HG03095 (cell line): ENCODE measurements at regions not wholly inside any gene's neighbourhood (a gene's known extent, or its start where the extent isn't known, plus 50 kb on each side); places are given as distances from the start of the nearest gene placed in this dataset.

Experiments used
- ATAC-seq: cut with Tn5 transposase; IDR thresholded peaks from one replicate; pipeline ENCODE4 v1.9.1; 2021; ENCODE audit warnings: moderate library complexity; ENCODE audit not compliant: unreplicated experiment

DNA sequence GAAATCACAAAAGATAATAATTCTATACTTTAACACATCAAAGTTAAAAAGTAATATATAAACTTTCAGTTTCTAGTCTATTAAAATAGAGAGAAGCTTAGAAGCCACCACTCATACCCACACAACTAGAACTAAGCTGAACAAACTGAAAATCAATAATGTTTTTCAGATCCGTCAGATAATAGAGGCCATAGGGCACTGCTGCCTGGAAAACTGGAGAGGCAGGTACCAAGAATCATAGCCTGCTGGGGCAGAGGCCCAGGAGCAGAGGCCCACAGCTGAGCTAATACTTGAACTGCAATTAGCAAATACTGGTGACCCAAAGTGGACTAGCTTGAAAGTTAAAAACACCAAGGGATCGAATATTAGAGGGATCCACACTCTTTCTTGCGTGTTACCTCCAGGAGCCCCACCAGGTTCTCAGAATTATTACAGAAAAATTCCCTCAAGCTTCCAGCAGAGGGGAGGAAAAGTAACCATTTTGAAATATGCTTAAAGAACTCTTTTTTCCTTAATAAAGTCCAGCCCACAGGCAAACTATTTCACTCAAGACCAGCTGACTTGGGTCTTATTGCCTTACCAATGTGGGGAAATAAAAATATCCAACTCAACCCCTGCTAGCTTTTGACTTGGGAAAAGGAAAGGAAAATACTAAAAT lies 774.1 kb upstream of the IGFBP3 start:
- no peak for ATAC-seq

DNA sequence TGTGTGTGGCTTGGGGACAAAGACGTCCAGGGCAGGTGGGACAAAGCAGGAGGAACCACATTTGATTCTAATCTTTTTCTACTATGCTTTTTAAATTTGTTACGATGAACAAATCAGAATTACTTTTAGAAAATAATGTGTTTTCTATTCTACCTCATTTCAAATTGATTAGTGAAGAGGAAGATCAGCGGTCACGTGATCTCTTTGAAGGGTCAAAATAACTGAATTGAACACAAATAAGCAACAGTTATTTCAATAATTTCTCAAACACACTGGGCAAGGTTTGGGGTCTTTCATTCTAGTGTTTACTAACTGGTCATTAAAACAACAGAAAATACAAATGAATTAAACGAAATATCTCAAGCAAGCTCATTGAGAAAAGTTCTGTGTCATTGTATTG lies 773.0 kb upstream of the IGFBP3 start:
- ATAC-seq: no peak

- no peak for ATAC-seq
Observed at GRCh38 chr7:46687203-46687602, 766.1 kb upstream of the IGFBP3 start.

- no peak for ATAC-seq
Observed at GRCh38 chr7:46685051-46685450, 764.0 kb upstream of the IGFBP3 start.

- ATAC-seq: no peak
Observed at GRCh38 chr7:46682836-46683624, 762.0 kb upstream of the IGFBP3 start.

DNA sequence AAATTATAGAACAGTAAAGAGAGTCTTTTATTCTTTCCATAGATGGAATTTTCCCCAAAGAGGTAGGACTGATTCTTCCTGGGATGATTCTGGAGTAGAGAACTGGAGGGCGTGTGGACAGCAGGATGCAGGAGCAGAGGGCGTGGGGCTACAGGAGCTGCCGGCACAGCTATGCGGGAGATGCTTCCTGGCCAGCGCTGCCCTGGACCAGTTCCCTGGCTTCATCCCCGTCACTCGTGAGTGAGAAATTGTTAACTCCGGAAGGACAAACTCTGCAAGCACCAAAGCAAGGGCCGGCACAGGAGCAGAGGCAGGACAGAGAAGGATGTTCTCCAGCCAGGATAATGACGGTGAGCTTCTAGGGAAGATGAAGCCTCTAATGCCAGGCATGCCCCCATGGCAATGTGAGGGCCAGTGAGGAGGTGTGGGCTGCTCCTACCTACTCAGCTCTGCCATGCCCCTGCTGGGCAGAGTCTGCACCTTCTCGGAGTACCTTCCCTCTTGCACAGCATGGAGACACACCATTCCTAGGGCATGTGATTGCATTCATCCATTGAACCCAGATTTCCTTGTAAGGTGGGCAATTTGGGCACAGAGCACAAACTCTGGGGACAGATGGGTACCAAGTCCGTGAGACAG lies 760.9 kb upstream of the IGFBP3 start:
- no peak for ATAC-seq

DNA sequence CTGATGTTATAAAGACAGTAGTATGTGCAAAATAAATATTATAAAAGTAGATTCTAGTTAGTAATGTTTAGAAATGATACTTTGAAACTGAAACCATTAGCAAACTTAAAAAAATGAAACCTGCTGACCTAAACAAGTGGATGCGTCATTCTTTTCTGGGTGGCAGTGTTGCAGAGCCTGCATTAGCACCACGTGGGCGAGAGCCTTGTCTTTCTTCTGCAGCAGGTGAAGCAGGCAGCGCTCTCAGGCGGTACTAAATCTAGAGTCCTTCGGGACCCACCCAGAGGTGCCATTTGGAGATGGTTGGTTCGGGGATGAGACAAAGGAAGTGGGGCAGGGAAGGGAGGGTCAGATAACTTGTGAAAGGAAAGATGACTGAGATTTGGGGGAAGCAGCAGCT lies 759.1 kb upstream of the IGFBP3 start:
- no peak for ATAC-seq

GRCh38 chr7:46679671-46680070 lies 758.6 kb upstream of the IGFBP3 start:
- no peak for ATAC-seq

DNA sequence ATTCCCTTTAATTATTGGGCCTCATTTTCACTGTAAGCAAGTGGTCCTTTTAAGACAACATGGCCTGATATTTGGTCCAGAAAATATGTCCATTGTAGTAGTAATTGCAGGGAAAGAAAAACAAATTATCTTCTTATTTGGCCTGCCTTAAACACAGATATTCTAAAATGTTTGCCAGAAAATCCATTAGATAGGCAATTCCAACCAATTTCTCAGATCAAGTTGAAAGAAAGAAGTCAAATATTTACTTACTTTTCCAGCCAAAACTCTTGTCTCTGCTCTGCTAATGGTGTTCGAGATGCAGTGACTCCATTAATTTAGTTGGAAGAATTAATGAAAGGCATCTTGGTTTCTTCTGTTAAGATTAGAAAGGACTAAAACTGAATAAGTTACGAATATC lies 757.3 kb upstream of the IGFBP3 start:
- no peak for ATAC-seq

GRCh38 chr7:46675456-46675855 lies 754.4 kb upstream of the IGFBP3 start:
- ATAC-seq: no peak

GRCh38 chr7:46672861-46673260 lies 751.8 kb upstream of the IGFBP3 start:
- ATAC-seq: no peak

GRCh38 chr7:46671108-46671769 lies 750.2 kb upstream of the IGFBP3 start:
- ATAC-seq: no peak

DNA sequence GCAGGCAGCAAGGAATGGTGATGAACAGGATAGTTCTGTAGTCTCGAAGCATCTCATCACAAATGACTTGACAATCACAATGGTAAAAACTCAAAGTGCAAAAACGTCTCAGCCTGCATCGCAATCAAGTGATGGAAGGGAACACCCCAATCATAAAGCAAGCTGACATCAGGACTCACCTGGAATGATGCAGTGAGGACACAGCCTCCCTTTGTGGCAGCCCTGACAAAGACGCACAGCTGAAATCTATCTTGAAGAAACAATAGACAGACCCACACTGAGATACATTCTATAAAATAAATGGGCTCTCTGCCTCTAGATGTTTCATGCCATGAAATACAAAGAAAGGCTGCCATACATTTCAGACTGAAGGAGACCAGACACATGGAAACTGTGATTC lies 748.0 kb upstream of the IGFBP3 start:
- ATAC-seq: no peak

DNA sequence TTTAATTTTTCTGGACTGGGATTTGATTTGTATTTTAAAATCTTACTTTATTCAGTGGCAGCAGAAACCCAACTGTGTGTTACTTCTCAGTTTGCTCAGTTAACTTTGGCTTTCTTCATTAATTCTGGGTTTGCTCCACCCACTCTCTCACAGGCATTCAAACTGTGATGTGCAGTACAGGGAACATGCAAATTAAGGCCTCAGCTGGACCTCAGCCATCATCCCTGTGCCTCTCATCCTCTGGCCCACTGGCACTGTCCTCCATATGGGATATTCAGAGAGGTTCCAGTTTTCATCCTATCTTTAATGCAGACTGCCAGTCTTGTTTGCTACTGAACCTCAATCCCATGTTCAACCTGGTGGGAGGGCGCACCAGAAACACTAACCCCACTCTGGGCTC lies 743.4 kb upstream of the IGFBP3 start:
- ATAC-seq: no peak

- no peak for ATAC-seq
Observed at GRCh38 chr7:46663025-46663424, 742.0 kb upstream of the IGFBP3 start.

DNA sequence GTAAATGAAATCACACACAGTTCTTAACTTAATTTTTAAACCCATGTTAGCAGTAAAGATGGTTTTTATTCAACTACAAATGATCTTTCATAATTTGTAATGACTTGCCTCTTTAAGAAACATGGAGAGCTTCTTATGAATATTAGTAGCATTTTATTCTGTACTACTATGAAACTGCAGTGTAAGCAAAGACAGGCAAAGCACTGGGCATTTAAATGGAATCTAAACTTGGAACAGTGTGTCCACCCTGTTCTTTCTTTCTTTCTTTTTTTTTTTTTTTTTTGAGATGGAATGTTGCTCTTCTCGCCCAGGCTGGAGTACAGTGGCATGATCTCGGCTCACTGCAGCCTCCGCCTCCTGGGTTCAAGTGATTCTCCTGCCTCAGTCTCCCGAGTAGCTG lies 740.4 kb upstream of the IGFBP3 start:
- no peak for ATAC-seq

DNA sequence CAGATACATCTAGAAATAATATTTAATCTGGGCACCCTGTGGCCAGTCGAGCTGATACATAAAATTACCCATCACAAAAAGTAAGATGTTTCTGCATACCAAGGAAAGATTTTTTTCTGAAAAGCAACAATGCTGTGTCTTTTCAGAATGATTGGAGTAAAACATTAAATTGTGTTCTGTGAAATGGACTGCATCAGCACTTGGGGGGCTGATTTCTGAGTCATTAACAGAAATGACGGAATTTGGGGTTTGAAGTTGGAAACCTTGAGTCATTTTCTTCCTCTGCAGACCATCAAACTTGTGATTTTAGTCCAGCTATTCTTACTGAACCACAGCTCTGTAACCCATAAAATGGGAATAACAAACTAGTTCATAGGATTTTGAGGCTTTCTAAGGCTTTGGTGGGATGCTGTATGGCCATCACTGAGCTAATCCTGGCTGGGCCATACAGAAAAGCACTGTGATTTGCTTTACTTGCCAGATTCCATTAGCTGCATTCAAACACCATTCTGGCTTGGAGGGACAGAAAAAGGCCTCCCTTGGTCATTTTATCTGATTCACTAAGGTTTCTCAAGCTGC lies 739.4 kb upstream of the IGFBP3 start:
- no peak for ATAC-seq

DNA sequence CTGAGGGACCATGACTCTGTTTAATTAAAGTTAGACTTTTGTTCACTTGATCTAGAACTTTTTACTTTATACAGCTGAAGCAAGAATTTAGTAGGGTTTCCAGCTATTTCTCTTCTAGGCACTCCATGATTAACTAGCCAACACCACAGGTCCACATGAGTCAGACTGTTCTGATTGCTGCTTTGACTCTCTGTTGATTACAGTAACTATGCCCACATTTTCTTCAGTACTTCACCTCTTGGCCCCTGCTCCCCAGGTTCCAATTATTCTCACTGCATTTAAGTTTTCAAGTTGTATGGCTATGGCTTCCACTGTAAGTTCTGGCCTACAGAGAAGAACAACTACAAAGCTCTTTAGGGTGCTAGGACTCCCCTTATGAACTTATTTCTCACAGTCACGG lies 737.2 kb upstream of the IGFBP3 start:
- ATAC-seq: no peak

DNA sequence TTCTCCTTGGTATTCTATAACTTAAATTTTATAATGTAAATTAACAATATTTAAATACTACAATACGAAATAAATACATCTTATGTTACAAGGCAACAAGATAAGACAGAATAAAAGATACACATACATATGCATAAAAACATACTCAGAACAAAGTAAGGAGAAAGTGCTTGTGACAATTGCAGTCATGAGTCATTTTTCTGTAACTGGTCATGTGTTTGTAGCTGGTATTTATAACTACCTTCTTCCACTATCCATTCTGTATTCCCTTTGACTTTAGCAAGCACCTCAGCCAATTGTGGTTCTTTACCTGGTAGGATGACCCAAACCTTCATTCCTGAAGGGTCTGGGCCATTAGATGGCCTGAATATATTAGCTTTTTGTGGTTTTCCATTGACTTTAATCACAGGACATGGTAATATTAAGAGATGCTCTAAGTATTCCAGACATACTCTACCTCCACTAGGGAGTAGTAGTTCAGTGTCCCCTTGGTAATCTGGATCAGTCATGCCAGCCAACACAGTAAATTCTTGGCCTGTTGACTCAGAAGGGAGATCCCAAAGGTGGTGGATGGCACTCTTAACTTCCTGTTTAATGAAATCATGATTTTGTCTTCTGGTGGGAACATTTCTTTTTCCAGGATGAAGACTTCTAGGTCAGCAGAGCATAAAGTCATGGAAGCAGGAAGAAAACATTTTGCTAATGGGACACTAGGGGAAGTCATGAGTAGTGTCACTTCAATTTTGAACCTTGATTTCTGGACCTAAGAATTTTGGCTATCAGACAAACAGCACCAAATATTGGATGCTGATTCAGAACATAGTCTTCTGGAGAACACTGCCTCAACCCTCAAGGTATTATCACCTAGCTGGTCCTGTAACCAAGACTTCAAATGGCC lies 733.7 kb upstream of the IGFBP3 start:
- no peak for ATAC-seq

DNA sequence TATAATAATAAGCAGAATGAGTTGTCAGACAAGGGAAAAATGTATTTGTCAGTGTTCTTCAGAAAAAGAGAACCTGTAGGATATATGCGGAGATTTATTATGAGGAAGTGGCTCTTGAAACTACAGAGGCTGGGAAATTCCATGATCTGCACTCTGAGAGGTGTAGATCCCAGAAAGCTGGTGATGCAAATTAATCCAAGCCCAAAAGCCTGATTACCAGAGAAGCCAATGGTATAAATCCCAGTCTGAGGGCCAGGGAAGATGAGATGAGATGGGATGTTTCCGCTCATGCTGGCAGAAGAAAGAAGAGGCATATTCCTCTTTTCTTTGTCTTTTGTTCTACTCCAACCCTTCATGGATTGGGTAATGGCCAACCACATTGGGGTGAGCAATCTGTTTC lies 732.8 kb upstream of the IGFBP3 start:
- no peak for ATAC-seq
